IPS-18c (cell line): ENCODE measurements at regions not wholly inside any gene's neighbourhood (a gene's known extent, or its start where the extent isn't known, plus 50 kb on each side); places are given as distances from the start of the nearest gene placed in this dataset.
"Not testable (repeated sequence)": the region's sequence is repeated elsewhere in the genome, so short reads cannot be mapped to it uniquely, and the experiment has no call there.

Experiments
- H3K4me3 ChIP-seq: 2 replicates; pipeline ENCODE4 v1.7.0; 2013; ENCODE audit warnings: low read depth, mild to moderate bottlenecking, low read length, moderate library complexity; ENCODE audit not compliant: insufficient read depth
- H3K9me3 ChIP-seq: one replicate; pipeline ENCODE4 v1.6.1; 2013; ENCODE audit warnings: mild to moderate bottlenecking, low read length, moderate library complexity; ENCODE audit not compliant: control insufficient read depth, insufficient read depth

- no peaks in the 10 kb centered on the region for H3K9me3 ChIP-seq
- no peak overlapping the region for H3K4me3 ChIP-seq
These were observed 252.6 kb upstream of the SPAG17 start for GRCh38 chr1:118437664-118438063.

- Histone ChIP-seq H3K4me3 (no peak overlapping the region), H3K9me3 (no peaks in the 10 kb centered on the region)
These were observed 244.8 kb upstream of the SPAG17 start for GRCh38 chr1:118429856-118430255.

GRCh38 chr1:118421868-118422350, 236.9 kb upstream of the SPAG17 start:
- no peak overlapping the region for H3K4me3 ChIP-seq
- no peaks in the 10 kb centered on the region for H3K9me3 ChIP-seq

- H3K9me3 ChIP-seq, result no peaks in the 10 kb centered on the region
- H3K4me3 ChIP-seq, result no peak overlapping the region
These were observed 219.0 kb upstream of the SPAG17 start for GRCh38 chr1:118404024-118404423.

- H3K4me3 ChIP-seq, result no peak overlapping the region
These were observed 212.4 kb upstream of the SPAG17 start for GRCh38 chr1:118397496-118397859.

GRCh38 chr1:118396829-118397495, 211.9 kb upstream of the SPAG17 start:
- H3K9me3 ChIP-seq, result peaks cover 2% of the 10 kb centered on the region
- H3K4me3 ChIP-seq, result no peak overlapping the region

More at GRCh38 chr1:118397496-118397859, 212.4 kb upstream of the SPAG17 start:
- peaks cover 2% of the 10 kb centered on the region for H3K9me3 ChIP-seq

GRCh38 chr1:118396279-118396678, 211.3 kb upstream of the SPAG17 start:
- Histone ChIP-seq H3K4me3 (no peak overlapping the region), H3K9me3 (peaks cover 2% of the 10 kb centered on the region)

GRCh38 chr1:118395430-118395991, 210.5 kb upstream of the SPAG17 start:
- no peak overlapping the region for H3K4me3 ChIP-seq
- H3K9me3 ChIP-seq, result peaks cover 2% of the 10 kb centered on the region

GRCh38 chr1:118390955-118391354, 205.9 kb upstream of the SPAG17 start:
- peaks cover 2% of the 10 kb centered on the region for H3K9me3 ChIP-seq

GRCh38 chr1:118388301-118388959, 203.4 kb upstream of the SPAG17 start:
- H3K4me3 ChIP-seq, result no peak overlapping the region
- H3K9me3 ChIP-seq, result no peaks in the 10 kb centered on the region

More at GRCh38 chr1:118390955-118391354, 205.9 kb upstream of the SPAG17 start:
- H3K4me3 ChIP-seq, result no peak overlapping the region

- Histone ChIP-seq H3K9me3 (peaks cover 4% of the 10 kb centered on the region), H3K4me3 (no peak overlapping the region)
These were observed 196.3 kb upstream of the SPAG17 start for GRCh38 chr1:118381197-118381869.

- H3K4me3 ChIP-seq, H3K9me3 ChIP-seq: not testable (repeated sequence)
These were observed 192.2 kb upstream of the SPAG17 start for GRCh38 chr1:118377183-118377582.

- H3K4me3 ChIP-seq, result no peak overlapping the region
- peaks cover 5% of the 10 kb centered on the region for H3K9me3 ChIP-seq
These were observed 186.6 kb upstream of the SPAG17 start for GRCh38 chr1:118371612-118372011.

GRCh38 chr1:118370861-118371260, 185.8 kb upstream of the SPAG17 start:
- Histone ChIP-seq H3K9me3 (peaks cover 5% of the 10 kb centered on the region), H3K4me3 (no peak overlapping the region)

- Histone ChIP-seq H3K4me3 (no peak overlapping the region), H3K9me3 (no peaks in the 10 kb centered on the region)
These were observed 181.3 kb upstream of the SPAG17 start for GRCh38 chr1:118366286-118366685.

- Histone ChIP-seq H3K4me3 (no peak overlapping the region), H3K9me3 (no peaks in the 10 kb centered on the region)
These were observed 179.9 kb upstream of the SPAG17 start for GRCh38 chr1:118364882-118365281.

- Histone ChIP-seq H3K9me3 (no peaks in the 10 kb centered on the region), H3K4me3 (no peak overlapping the region)
These were observed 178.4 kb upstream of the SPAG17 start for GRCh38 chr1:118363396-118363795.

- Histone ChIP-seq H3K4me3 (no peak overlapping the region), H3K9me3 (no peaks in the 10 kb centered on the region)
These were observed 175.8 kb upstream of the SPAG17 start for GRCh38 chr1:118360817-118361216.
